Germinal center (tissue), 1 donor: ENCODE measurements at regions not wholly inside any gene's neighbourhood (a gene's known extent, or its start where the extent isn't known, plus 50 kb on each side); places are given as distances from the start of the nearest gene placed in this dataset.
"Not testable (repeated sequence)": the region's sequence is repeated elsewhere in the genome, so short reads cannot be mapped to it uniquely, and the experiment has no call there.

Experiments
- DNase-seq: peaks from one replicate; pipeline ENCODE4 v3.0.0; 2012; ENCODE audit warnings: mixed read lengths, low spot score

DNA sequence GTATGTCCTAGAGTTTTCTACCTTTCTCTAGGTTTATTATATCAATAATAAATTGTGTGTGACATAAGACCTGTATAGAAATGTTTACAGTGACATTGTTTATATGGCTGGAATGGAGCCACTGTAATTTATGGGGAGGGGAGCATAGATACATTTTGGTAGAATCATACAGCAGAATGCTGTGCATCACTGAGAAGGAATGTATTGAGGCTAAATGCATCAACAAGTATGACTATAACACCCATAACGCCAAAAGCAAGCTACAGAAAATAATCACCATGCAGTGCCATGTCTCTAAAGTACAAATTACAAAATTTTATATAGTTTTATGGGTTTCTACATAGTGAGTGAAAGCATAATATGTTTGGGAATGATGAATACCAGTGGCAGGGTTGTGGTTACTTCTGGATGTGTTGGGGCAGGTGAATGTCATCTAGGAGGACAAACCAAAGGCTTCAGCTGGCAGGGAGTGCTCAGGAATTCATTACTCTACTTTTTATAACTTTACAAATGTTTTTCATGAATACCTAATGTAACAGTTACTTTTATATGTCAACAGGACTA, 226.0 kb upstream of the NETO1 start:
- no peak for DNase-seq

DNA sequence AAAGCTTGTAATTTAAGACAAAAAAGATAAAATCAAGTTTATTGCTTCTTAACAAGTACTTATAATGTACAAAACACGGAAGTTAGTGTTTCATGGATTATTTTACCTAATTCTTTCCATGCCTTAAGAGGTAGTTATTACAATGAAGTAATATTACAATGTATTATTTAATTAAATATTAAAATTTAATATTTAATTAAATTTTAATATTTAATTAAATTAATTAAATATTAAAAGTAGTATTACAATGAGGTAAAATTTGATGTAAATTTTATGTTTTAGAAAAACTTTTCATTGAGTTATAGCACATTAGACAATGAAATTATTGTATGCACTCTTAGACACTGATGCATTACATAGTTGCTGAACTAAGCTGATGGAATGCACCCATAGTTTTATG, 220.7 kb upstream of the NETO1 start:
- no peak for DNase-seq

DNA sequence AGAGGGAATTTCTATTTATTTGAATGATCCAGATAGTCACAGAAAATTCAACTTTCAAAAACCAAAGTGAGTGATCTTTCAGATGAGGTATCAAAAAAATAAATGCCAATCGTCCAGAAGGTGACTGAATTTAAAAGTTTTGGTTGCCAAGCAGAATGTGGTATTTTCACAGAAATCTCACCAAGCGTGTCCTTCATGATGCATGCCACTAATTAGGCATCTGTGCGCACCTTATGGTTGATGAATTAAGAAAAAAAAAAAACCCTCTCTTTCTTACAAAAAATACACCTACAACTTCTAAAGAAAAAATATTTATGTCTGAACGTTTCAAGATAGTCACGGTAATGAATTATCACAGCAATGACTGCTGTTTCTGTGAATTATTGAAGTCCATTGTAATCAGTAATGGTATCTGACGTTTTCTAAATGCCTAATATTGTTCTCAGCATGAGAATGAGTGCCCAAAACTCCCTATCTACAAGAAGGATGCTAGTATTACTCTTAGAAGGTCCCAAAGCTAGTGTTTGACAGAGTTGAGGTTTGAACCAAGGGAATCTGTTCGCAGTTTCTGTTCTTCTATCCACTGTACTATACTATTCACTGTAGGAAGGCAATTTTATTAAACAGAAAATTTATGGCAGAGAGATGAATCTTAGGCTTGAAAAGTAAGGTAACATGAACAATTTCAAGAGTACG, 219.6 kb upstream of the NETO1 start:
- no peak for DNase-seq

DNA sequence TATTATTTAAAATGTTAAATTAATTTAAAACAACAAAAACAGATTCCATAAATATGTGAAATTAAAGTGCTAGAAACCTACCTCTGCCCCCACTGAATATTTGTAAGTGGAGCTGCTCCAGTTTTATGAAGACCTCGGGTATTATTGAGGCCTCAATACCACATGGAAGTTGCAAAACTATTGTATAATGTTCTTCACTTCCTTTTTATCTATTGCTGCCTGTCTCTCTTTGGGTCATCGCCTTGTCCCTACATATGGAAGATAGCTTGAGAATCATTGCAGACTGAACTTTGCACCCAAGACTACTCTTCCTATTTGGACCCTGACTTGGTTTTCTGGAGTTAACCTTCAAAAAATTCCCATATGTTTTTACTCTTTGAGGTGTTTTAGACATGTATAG, 212.1 kb upstream of the NETO1 start:
- no peak for DNase-seq

DNA sequence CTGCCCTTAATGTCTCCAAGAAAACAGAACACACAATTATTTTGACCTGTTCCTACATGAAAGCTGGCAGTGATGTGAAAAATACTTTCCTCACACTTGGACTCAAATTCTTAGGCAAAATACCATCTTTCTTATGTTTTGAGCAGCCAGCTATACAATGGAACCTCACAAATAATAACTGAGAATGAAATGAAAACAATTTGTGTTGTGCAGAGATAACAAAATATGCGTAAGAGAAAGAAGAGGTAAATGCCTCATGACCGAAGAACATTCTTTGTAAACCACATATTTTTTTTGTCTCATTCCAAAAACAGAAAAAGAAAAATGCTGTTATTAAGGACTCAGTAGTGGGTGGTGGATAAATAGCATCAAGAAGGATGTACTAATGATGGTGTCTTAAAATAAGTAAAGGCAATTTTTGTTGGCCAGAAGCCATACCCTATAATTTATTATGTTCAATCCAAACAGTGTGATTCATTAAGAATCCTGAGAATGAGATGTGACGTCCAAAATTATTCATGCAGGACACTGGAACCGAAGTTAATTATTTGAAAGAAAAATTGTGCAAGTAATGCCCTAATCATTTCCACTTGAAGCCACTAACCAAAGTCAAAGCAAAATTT, 193.0 kb upstream of the NETO1 start:
- DNase-seq = no peak

DNA sequence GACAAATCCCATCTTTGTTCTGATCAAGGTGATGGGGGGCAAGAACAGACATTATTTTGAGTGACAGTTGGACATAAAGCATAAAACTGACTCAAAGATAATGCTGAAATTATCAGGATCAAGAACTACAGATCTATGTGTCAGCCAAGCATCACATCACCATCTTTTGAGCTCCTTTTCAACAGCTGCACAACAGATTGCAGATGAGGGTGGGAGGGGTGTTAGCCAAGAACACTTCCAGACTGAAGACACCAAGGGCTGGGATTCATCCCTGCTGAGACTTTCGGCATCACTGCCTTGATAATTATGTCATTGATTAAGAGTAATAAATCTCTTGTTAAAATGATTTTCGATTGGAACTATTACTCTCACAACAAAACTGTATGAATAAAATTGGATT, 191.5 kb upstream of the NETO1 start:
- DNase-seq = no peak

DNA sequence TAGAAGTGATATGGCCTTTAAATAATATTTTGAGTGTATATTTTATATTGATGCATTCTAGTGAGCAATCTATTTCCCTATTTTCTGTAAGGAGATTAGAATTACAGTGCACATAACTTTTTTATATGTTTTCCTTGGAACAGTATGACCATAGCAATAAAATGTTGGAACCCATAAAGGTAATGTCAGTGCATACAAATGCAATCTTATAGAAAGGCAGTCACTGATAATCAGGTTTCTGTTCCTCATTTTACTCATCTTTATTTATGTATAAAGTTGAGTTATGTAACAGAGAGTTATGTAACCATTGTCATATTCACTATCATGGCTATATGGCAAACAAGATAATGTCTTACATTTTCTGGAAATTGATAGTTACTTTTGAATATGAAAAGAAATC, 179.9 kb upstream of the NETO1 start:
- no peak for DNase-seq

DNA sequence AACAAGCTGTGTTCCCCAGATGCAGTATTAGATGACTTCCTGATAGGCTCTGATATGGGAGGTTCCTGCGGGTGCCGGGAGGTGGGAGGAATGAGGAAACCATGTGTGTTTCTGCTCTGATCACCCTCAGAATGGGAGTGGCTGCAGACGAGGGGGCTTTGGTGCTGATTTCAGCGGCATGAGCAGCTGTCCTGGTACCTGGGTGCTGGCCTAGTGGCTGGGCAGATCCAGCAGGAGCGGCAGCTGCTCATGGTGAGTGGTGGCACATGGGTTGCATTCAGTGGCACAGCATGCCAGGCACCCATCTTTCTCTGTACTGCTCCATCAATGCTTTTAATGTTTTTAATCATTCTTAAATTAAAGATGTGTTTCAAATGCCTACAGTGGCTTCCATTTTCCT, 177.2 kb upstream of the NETO1 start:
- DNase-seq = no peak

DNA sequence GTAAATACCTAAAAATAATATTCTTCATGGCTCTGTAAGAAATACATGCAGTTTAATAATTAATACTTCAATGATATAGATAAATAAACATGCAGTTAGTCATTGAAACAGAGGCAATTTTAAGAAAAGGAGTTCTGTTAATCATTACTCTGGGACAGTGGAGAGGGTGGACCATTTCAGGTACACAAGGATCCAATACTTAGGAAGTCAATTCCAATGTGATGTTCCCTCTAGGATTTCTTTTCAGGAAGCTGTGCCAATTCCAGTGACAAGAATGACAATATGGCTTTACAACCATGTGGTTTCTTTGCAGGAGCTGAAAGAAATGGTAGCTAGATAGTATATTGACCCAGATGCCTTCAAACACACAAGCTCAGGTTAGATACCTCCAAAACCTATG, 175.8 kb upstream of the NETO1 start:
- DNase-seq = no peak

DNA sequence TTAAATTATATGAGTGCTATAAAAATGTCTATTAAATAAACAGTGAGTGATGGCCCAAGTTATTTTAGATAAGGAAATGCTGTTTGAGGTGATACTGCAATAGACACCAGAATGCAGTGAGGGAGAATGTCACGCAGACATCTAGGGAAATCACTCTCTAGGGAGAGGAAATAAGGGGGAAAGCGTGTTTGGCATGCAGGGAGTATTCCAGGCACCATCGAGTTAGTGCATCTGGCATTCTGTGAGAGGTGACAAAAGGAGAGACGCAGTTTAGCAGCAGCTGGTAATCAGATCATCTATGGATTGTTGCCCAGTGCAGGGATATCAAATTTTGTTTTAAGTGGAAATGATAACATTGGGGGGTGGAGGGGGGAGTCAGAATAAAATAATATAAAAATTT, 175.4 kb upstream of the NETO1 start:
- DNase-seq = no peak

DNA sequence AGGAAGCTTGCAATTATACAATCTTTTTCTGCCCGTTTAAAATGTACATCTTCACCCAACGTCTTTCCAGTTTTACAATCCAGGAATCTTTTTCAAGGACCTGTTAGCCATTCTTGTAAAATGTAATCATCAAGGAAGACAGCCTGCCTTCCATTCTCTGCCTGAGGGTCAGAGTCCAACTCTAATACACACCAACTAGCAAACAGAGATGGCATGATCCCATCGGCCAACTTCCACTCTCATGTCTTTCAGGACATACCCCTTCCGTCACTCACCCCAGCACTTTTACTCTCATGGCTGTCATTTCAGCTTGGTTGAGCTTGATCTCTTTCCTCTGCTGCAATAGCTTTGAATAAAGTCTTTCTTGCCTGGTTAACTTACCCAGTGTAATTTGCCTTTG, 172.5 kb upstream of the NETO1 start:
- no peak for DNase-seq

DNA sequence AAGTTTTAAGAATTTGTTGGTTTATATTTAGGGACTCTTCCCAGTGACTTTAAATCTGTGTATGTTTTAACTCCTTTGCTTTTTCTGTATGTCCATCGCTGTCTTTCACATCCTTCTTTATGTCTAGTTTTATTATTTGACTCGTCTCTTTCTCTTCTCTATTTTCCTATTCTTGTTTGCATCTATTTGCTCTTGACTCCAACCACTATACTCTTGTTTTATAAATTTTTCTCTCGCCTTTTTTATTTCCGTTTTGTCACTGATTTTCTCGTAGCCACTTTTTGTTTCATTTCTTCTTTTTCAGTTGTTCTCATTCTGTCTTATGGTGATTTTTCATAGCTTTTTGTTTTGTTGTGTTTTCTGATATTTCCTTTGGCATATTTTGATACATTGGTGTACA, 170.5 kb upstream of the NETO1 start:
- DNase-seq = no peak

DNA sequence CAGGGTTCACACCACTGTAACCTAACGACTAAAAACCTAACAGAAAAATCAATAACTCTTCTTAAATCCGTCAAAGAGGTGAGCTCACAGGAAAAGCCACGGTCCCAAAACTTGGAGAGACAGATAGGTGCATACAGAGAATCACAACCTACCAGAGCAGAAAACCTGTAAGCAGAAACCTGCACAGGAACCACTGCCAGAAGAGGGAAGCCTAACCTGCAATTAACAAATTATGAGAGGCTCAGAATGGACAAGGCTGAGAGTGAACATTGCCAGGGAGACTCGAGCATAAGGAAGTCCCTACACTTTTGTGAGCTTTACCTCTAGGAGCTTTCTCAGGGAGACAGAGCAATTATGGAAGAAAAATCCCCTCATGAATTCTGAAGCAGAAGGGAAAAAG, 156.2 kb upstream of the NETO1 start:
- no peak for DNase-seq

DNA sequence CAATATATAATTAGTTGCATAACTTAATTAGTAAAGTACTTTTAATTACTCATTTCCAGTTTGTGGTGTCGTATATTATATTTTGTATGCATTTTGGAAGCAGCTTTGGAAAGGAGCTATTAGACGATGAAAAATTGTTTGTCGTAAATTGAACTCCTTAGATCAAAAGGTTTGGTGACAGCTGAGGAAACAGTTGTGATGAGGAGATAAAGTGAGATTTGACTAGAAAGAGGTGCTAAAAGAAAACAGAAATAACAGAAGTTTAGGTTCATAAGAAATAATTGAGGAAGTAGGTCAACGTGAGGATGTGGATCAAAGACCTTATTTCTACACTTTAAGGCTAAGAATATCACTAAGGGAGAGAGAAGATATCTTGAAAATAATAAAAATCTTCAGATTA, 141.9 kb upstream of the NETO1 start:
- DNase-seq = no peak

DNA sequence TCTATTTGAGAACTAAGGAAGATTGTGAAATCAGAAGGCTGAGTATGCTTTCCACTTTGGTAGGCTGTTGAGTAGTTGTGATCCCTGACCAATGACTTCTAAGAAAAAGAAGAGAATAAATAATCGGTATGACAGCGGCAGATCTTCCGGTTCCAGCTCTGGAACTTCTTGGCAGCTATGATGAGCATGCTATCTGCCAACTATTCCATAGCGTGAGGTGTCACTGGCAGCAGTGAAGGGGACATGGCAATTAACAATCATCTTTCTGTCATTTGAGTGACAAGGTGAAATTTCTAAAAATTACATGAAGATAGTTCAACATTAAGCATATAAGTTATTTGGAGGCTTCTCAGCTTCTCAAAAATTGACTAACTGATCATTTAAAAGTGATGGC, 140.1 kb upstream of the NETO1 start:
- no peak for DNase-seq

DNA sequence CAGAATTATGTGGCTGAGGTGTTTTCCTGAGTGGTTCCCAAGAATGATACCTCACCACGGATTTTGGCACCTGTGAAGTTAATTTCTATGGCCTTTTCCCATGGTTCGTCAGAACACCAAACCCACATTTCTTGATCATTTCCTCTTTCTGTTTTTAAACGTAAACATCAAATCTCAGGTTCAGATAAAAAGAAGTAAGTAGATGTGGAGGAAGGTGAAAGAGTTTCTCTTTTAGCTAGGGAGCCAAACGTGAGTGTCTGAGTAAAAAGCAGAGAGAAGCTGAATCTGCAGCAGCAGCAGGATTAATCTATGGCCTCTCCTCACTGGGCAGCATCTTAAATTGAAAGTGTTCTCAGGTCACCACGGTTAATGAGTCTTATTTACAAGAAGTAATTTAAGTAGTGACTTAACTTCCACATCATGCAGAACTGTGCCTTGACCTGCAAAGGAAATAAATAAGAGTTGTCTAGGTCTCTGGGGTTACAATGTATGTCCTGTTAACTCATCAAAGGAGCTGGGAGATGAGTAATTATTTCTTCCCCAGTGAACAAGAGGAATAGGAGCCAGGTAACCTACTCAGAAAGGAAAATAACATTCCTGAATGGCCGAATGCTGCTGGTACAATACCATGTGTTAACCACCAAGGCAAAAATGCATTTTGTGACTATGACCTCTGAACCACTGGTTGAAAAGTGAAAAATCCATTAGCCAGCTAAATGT, 139.6 kb upstream of the NETO1 start:
- DNase-seq = no peak

DNA sequence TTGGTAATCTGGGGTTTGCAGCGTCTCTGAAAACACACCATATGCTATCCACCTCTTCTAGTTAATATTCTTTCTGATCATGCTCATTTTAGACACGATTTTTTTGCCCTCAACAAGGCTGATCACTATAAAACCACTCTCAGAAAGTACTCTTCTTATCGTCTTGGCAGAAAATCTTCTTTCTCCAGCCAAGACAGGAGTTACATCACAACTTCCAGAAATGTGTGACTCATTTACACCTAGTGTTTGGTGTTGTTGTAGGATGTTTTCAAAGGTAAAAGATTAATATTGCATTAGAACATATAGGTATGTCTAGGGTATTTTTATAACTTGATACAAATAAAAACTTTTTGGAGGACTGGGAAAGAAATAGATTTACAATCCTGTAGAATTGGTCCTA, 138.5 kb upstream of the NETO1 start:
- no peak for DNase-seq

DNA sequence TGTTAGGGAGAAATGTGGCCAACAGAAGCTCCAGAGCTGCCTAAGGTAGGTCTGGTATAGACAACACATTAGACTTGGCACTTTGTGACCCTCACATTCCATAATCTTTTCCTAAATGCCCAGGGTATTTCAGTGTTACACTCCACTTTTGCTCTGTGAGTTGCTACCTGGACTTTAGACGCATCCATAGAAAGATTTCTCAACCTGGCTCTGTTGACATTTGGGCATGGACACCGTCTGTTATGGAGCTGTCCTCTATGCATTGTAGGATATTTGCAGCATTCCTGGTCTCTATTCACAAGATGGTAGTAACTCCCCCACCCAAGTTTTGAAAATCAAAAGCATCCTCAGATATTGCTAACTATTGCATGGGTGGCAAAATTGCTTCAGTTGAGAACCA, 136.5 kb upstream of the NETO1 start:
- no peak for DNase-seq

DNA sequence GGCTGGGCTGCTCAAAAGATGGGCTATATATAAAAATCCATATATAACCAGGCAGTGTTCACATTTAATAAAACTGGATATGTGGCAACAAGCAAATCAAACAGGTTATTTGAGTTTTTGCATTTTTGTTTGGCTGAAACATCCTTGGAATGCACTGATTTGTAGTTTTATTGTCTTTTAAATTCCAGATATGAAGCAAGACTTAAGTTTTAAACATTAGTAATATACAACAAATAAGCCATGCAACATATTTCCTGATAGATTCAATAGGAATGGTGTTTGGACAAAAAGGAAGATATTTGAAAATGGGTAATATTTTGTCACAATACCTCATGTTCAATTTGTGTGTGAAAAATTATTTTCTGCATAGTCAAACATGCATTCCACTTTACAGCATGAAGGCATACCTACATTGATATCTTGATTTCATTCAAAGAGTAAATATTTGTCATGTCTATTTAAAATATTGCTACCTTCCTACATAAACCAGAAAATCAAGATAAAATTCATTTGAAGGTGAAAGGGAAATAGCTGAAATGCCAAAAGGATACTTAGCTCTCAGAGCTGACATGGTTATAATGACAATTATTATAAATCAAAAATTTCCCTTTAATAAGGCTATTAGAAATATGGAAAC, 132.3 kb upstream of the NETO1 start:
- DNase-seq = no peak

DNA sequence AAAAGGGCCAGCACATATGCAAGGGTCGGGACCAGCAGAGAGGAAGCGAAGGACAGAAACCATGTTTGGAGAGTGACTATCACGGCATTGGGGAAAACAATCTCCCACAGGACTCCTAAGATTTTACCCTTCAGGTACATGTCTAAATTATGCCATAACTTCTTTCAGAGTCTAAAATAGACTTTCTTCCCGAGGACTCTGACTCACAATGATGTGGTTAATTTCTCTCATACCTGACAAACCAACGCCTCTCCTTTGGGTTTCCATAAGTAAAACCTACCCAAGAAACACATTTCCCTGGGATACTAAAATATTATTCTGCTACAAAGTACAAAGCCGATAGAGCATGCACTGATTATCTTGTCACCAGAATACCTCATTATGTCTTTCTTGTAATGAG, 127.8 kb upstream of the NETO1 start:
- no peak for DNase-seq

DNA sequence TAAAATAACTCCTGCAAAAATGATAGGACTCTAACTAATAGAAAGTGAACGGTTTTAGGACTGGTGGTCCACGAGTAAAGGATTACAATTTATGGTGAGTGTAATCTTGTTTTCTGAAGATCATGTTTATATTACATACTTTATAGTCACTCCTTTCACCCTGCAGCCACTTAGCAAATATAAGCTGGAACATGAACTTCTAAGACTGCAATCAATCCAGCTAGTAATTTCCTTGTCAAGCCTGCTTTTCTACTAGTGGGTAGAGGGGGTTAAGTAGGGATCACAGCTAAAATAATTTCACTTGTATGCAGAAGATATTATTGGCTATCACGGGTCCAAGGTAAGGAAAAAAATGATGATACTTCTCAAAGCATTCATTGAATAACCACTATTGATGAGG, 125.5 kb upstream of the NETO1 start:
- DNase-seq = no peak

DNA sequence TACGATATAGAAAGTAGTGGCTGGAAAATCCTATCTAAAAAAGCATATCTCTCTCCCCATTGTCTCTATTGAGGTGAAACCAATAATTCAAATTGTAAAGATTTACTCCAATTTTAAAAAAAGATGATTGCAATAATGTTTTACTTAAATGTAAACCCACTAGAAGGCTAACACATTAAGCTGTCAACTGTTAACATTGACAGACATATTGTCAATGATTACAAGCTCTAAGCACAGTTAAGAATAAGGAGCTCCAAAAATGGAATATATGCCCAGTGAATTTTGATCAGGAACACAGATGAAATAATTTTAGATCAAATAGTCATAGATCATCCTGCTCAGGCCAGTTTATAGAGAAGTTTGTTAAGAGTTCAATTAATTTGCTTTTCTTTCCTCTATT, 123.6 kb upstream of the NETO1 start:
- DNase-seq = no peak

DNA sequence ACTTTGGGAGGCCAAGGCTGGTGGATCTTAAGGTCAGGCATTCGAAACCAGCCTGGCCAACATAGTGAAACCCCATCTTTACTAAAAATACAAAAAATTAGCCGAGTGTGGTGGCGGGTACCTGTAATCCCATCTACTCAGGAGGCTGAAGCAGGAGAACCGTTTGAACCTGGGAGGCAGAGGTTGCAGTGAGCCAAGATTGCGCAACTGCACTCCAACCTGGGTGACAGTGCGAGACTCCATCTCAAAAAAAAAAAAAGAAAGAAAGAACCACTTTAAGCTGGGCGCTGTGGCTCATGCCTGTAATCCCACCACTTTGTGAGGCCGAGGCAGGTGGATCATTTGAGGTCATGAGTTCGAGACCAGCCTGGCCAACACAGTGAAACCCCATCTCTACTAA, 119.8 kb upstream of the NETO1 start:
- DNase-seq = not testable (repeated sequence)
